ENCODE measurements at regions not wholly inside any gene's neighbourhood (a gene's known extent, or its start where the extent isn't known, plus 50 kb on each side); places are given as distances from the start of the nearest gene placed in this dataset.
A peak's percentile ranks its signal among the peaks of the same experiment; 100 is the strongest.
"Not testable (repeated sequence)": the region's sequence is repeated elsewhere in the genome, so short reads cannot be mapped to it uniquely, and the experiment has no call there.

GRCh38 chr2:392926-393280, 105.0 kb upstream of the ALKAL2 start:
- no peaks in the 10 kb centered on the region for H3K27me3 ChIP-seq (ENCODE audit: control insufficient read depth, insufficient read depth, low read length)
- no peaks in the 10 kb centered on the region for H3K36me3 ChIP-seq (ENCODE audit: control insufficient read depth in 2 of 3, insufficient read depth in 3 of 3, low read length in 3 of 3)
- FAIRE-seq (no peak), DNase-seq (no peak)
- no peak for TF ChIP-seq CTCF (IDR thresholded peaks at IDR 0.05; ENCODE audit: borderline replicate concordance, extremely low read depth, insufficient read depth)
- intact Hi-C loops (cut with DNase I): no loop called here
- no peak overlapping the region for H3K4me3 ChIP-seq (ENCODE audit: low read length in 3 of 3)
- H3K9ac ChIP-seq (ENCODE audit: low read length in 3 of 3): no peak overlapping the region
- no peaks in the 10 kb centered on the region for H3K9me3 ChIP-seq (ENCODE audit: control insufficient read depth in 2 of 3, insufficient read depth in 1 of 3, low read length in 3 of 3)
- peaks cover 0 to 3% (median 0%) of the 10 kb centered on the region in 3 donors for H3K4me1 ChIP-seq (ENCODE audit: control insufficient read depth in 2 of 3, insufficient read depth in 2 of 3, low read depth in 1 of 3, low read length in 3 of 3)
- no peak overlapping the region for H3K27ac ChIP-seq (ENCODE audit: low read depth in 2 of 2, low read length in 2 of 2)

GRCh38 chr2:392181-392925, 104.5 kb upstream of the ALKAL2 start:
- no peaks in the 10 kb centered on the region for H3K9me3 ChIP-seq (ENCODE audit: control insufficient read depth in 2 of 3, insufficient read depth in 1 of 3, low read length in 3 of 3)
- H3K4me1 ChIP-seq (ENCODE audit: control insufficient read depth in 2 of 3, insufficient read depth in 2 of 3, low read depth in 1 of 3, low read length in 3 of 3): peaks cover 0 to 3% (median 0%) of the 10 kb centered on the region in 3 donors
- no peak overlapping the region for H3K27ac ChIP-seq (ENCODE audit: low read depth in 2 of 2, low read length in 2 of 2)
- DNase-seq (no peak), FAIRE-seq (no peak)
- no peaks in the 10 kb centered on the region for H3K27me3 ChIP-seq (ENCODE audit: control insufficient read depth, insufficient read depth, low read length)
- no peaks in the 10 kb centered on the region for H3K36me3 ChIP-seq (ENCODE audit: control insufficient read depth in 2 of 3, insufficient read depth in 3 of 3, low read length in 3 of 3)
- no peak for TF ChIP-seq CTCF (IDR thresholded peaks at IDR 0.05; ENCODE audit: borderline replicate concordance, extremely low read depth, insufficient read depth)
- intact Hi-C loops (cut with DNase I): no loop called here
- no peak overlapping the region for H3K9ac ChIP-seq (ENCODE audit: low read length in 3 of 3)
- no peak overlapping the region for H3K4me3 ChIP-seq (ENCODE audit: low read length in 3 of 3)

GRCh38 chr2:391696-392095, 103.8 kb upstream of the ALKAL2 start:
- Histone ChIP-seq H3K27me3 (ENCODE audit: control insufficient read depth, insufficient read depth, low read length) (no peaks in the 10 kb centered on the region), H3K27ac (ENCODE audit: low read depth in 2 of 2, low read length in 2 of 2) (no peak overlapping the region), H3K9me3 (ENCODE audit: control insufficient read depth in 2 of 3, insufficient read depth in 1 of 3, low read length in 3 of 3) (no peaks in the 10 kb centered on the region), H3K36me3 (ENCODE audit: control insufficient read depth in 2 of 3, insufficient read depth in 3 of 3, low read length in 3 of 3) (no peaks in the 10 kb centered on the region), H3K4me3 (ENCODE audit: low read length in 3 of 3) (no peak overlapping the region), H3K4me1 (ENCODE audit: control insufficient read depth in 2 of 3, insufficient read depth in 2 of 3, low read depth in 1 of 3, low read length in 3 of 3) (peaks cover 0 to 3% (median 0%) of the 10 kb centered on the region in 3 donors), H3K9ac (ENCODE audit: low read length in 3 of 3) (no peak overlapping the region)
- FAIRE-seq (no peak), DNase-seq (no peak)
- no peak for TF ChIP-seq CTCF (IDR thresholded peaks at IDR 0.05; ENCODE audit: borderline replicate concordance, extremely low read depth, insufficient read depth)
- intact Hi-C loops (cut with DNase I): no loop called here

GRCh38 chr2:390959-391358, 103.1 kb upstream of the ALKAL2 start:
- peak in 1 of 5 donors; percentile 59 for DNase-seq
- no peak overlapping the region for H3K9ac ChIP-seq (ENCODE audit: low read length in 3 of 3)
- intact Hi-C loops (cut with DNase I): no loop called here
- FAIRE-seq: no peak
- H3K27ac ChIP-seq (ENCODE audit: low read depth in 2 of 2, low read length in 2 of 2): no peak overlapping the region
- peaks cover 0 to 3% (median 0%) of the 10 kb centered on the region in 3 donors for H3K4me1 ChIP-seq (ENCODE audit: control insufficient read depth in 2 of 3, insufficient read depth in 2 of 3, low read depth in 1 of 3, low read length in 3 of 3)
- no peaks in the 10 kb centered on the region for H3K27me3 ChIP-seq (ENCODE audit: control insufficient read depth, insufficient read depth, low read length)
- H3K36me3 ChIP-seq (ENCODE audit: control insufficient read depth in 2 of 3, insufficient read depth in 3 of 3, low read length in 3 of 3): no peaks in the 10 kb centered on the region
- no peak for TF ChIP-seq CTCF (IDR thresholded peaks at IDR 0.05; ENCODE audit: borderline replicate concordance, extremely low read depth, insufficient read depth)
- H3K4me3 ChIP-seq (ENCODE audit: low read length in 3 of 3): no peak overlapping the region
- H3K9me3 ChIP-seq (ENCODE audit: control insufficient read depth in 2 of 3, insufficient read depth in 1 of 3, low read length in 3 of 3): no peaks in the 10 kb centered on the region

- H3K9me3 ChIP-seq (ENCODE audit: control insufficient read depth in 2 of 3, insufficient read depth in 1 of 3, low read length in 3 of 3); H3K9ac ChIP-seq (ENCODE audit: low read length in 3 of 3); H3K4me1 ChIP-seq (ENCODE audit: control insufficient read depth in 2 of 3, insufficient read depth in 2 of 3, low read depth in 1 of 3, low read length in 3 of 3); FAIRE-seq; H3K36me3 ChIP-seq (ENCODE audit: control insufficient read depth in 2 of 3, insufficient read depth in 3 of 3, low read length in 3 of 3); H3K27ac ChIP-seq (ENCODE audit: low read depth in 2 of 2, low read length in 2 of 2); H3K4me3 ChIP-seq (ENCODE audit: low read length in 3 of 3); DNase-seq; intact Hi-C loops (cut with DNase I); H3K27me3 ChIP-seq (ENCODE audit: control insufficient read depth, insufficient read depth, low read length): not testable (repeated sequence)
Observed at GRCh38 chr2:389985-390384, 102.1 kb upstream of the ALKAL2 start.
